Kidney (tissue), 13 donors: ENCODE measurements at regions not wholly inside any gene's neighbourhood (a gene's known extent, or its start where the extent isn't known, plus 50 kb on each side); places are given as distances from the start of the nearest gene placed in this dataset.

ENCODE experiments used
- DNase-seq, 5 donors: peaks; one replicate each; pipeline ENCODE4 v3.0.0-alpha.2; 2013 to 2020
- FAIRE-seq: peaks from 2 replicates; lab custom pipeline; 2012; peaks lifted over from hg19 to GRCh38; lab: Jason Lieb, UNC
- H3K27ac ChIP-seq, 2 donors: one replicate each; pipeline ENCODE4 v1.7.0; 2013; ENCODE audit warnings: low read depth in 2 of 2, low read length in 2 of 2, inconsistent platforms in 1 of 2
- H3K27me3 ChIP-seq: one replicate; pipeline ENCODE4 v1.7.1; 2013; ENCODE audit warnings: low read length, inconsistent platforms; ENCODE audit not compliant: control insufficient read depth, insufficient read depth
- H3K36me3 ChIP-seq, 3 donors: one replicate each; pipeline versions ENCODE4 v1.7.0 to v1.7.1; 2013; ENCODE audit warnings: low read length in 3 of 3, control low read depth in 1 of 3, inconsistent platforms in 1 of 3; ENCODE audit not compliant: insufficient read depth in 3 of 3, control insufficient read depth in 2 of 3
- H3K4me1 ChIP-seq, 3 donors: one replicate each; pipeline versions ENCODE4 v1.7.0 to v1.7.1; 2013; ENCODE audit warnings: low read length in 3 of 3, inconsistent platforms in 1 of 3, low read depth in 1 of 3; ENCODE audit not compliant: control insufficient read depth in 2 of 3, insufficient read depth in 2 of 3
- H3K4me3 ChIP-seq, 3 donors: one replicate each; pipeline versions ENCODE4 v1.7.0 to v1.8.1; 2013; ENCODE audit warnings: low read length in 3 of 3, control low read depth in 1 of 3, inconsistent platforms in 1 of 3
- H3K9ac ChIP-seq, 3 donors: one replicate each; pipeline versions ENCODE4 v1.7.0 to v1.7.1; 2013; ENCODE audit warnings: low read length in 3 of 3, control low read depth in 1 of 3, inconsistent platforms in 1 of 3
- H3K9me3 ChIP-seq, 3 donors: one replicate each; pipeline versions ENCODE4 v1.7.0 to v1.7.1; 2013; ENCODE audit warnings: low read length in 3 of 3, control low read depth in 1 of 3, inconsistent platforms in 1 of 3; ENCODE audit not compliant: control insufficient read depth in 2 of 3, insufficient read depth in 1 of 3
- CTCF ChIP-seq: IDR thresholded peaks from 3 replicates; pipeline ENCODE4 v1.5.1; 2012; ENCODE audit warnings: mild to moderate bottlenecking, moderate library complexity, borderline replicate concordance; ENCODE audit not compliant: insufficient read depth; ENCODE audit errors: extremely low read depth
- intact Hi-C: fragments of 100-400 bp; cut with DNase I; formaldehyde crosslinking; loops from one replicate; pipeline ENCODE4 v1.11.1; 2022
- donor health status: control.
- donor health status: control.
- donor health status: control.
- donor health status: control.
- donor health status: control.
- donor health status: DM: yes; HTN: yes; CAD: no.
- donor health status: Normal renal cell carcinoma (clear cell type).

GRCh38 chr3:22939349-22939748 lies 263.8 kb upstream of the UBE2E2 start:
- H3K36me3 ChIP-seq = no peaks in the 10 kb centered on the region
- intact Hi-C loops = no loop called here
- no peaks in the 10 kb centered on the region for H3K27me3 ChIP-seq
- H3K9ac ChIP-seq = no peak overlapping the region
- TF ChIP-seq CTCF = no peak
- no peaks in the 10 kb centered on the region for H3K4me1 ChIP-seq
- H3K27ac ChIP-seq = no peak overlapping the region
- H3K4me3 ChIP-seq = no peak overlapping the region
- FAIRE-seq = no peak
- H3K9me3 ChIP-seq = no peaks in the 10 kb centered on the region
- no peak for DNase-seq

- Histone ChIP-seq H3K9ac (no peak overlapping the region), H3K27ac (no peak overlapping the region), H3K27me3 (no peaks in the 10 kb centered on the region), H3K4me1 (no peaks in the 10 kb centered on the region), H3K9me3 (no peaks in the 10 kb centered on the region), H3K36me3 (no peaks in the 10 kb centered on the region), H3K4me3 (no peak overlapping the region)
- no peak for TF ChIP-seq CTCF
- FAIRE-seq = no peak
- DNase-seq = no peak
- intact Hi-C loops = no loop called here
Measured at GRCh38 chr3:22940285-22940684, 262.8 kb upstream of the UBE2E2 start.

- no peak for TF ChIP-seq CTCF
- FAIRE-seq = no peak
- no peaks in the 10 kb centered on the region for H3K9me3 ChIP-seq
- H3K27me3 ChIP-seq = no peaks in the 10 kb centered on the region
- no peak for DNase-seq
- H3K4me3 ChIP-seq = no peak overlapping the region
- H3K36me3 ChIP-seq = no peaks in the 10 kb centered on the region
- H3K9ac ChIP-seq = no peak overlapping the region
- intact Hi-C loops = no loop called here
- H3K27ac ChIP-seq = no peak overlapping the region
- no peaks in the 10 kb centered on the region for H3K4me1 ChIP-seq
Measured at GRCh38 chr3:22942981-22943380, 260.1 kb upstream of the UBE2E2 start.

- no peak overlapping the region for H3K9ac ChIP-seq
- intact Hi-C loops = no loop called here
- H3K36me3 ChIP-seq = no peaks in the 10 kb centered on the region
- peak in 2 of 5 donors; percentile 50 to 75 for DNase-seq
- H3K4me3 ChIP-seq = no peak overlapping the region
- TF ChIP-seq CTCF = no peak
- no peak overlapping the region for H3K27ac ChIP-seq
- peaks cover 0 to 4% (median 4%) of the 10 kb centered on the region in 3 donors for H3K4me1 ChIP-seq
- no peaks in the 10 kb centered on the region for H3K27me3 ChIP-seq
- no peak for FAIRE-seq
- no peaks in the 10 kb centered on the region for H3K9me3 ChIP-seq
Measured at GRCh38 chr3:22947851-22948250, 255.3 kb upstream of the UBE2E2 start.
